PFSK-1 (cell line): ENCODE measurements at regions not wholly inside any gene's neighbourhood (a gene's known extent, or its start where the extent isn't known, plus 50 kb on each side); places are given as distances from the start of the nearest gene placed in this dataset.

ENCODE experiments used
- FOXP2 ChIP-seq: optimal IDR thresholded peaks from 2 replicates; pipeline ENCODE3; 2011; ENCODE audit warnings: borderline replicate concordance, control low read depth, inconsistent platforms; ENCODE audit not compliant: insufficient read depth; ENCODE audit errors: extremely low read length, extremely low read depth
- POLR2AphosphoS5 ChIP-seq: IDR thresholded peaks from 2 replicates; pipeline ENCODE4 v1.6.1; 2012; ENCODE audit warnings: low read depth, mild to moderate bottlenecking, control low read depth, low read length, moderate library complexity
- REST ChIP-seq, 2 experiments: IDR thresholded peaks; 2 replicates each; pipeline versions ENCODE4 v1.6.1 to v1.8.0; 2011 to 2012; ENCODE audit warnings: low read depth in 2 of 2, low read length in 2 of 2, control low read depth in 1 of 2, inconsistent platforms in 1 of 2, mild to moderate bottlenecking in 1 of 2, moderate library complexity in 1 of 2; ENCODE audit not compliant: insufficient read depth in 1 of 2
- SIN3A ChIP-seq: IDR thresholded peaks from 2 replicates; pipeline ENCODE4 v1.6.1; 2012; ENCODE audit warnings: mild to moderate bottlenecking, low read length, moderate library complexity, borderline replicate concordance; ENCODE audit not compliant: insufficient read depth
- TAF1 ChIP-seq: IDR thresholded peaks from 2 replicates; pipeline ENCODE4 v1.6.1; 2012; ENCODE audit warnings: low read length, control low read depth, borderline replicate concordance; ENCODE audit not compliant: insufficient read depth

- TF ChIP-seq SIN3A (no peak), FOXP2 (no peak), REST (IDR thresholded peaks at IDR 0.05; ENCODE audit: insufficient read depth in 1 of 2, low read depth in 2 of 2, low read length in 2 of 2) (no peak), TAF1 (no peak), POLR2AphosphoS5 (no peak)
Measured at GRCh38 chr6:103534095-103534494, 1325.6 kb downstream of the HACE1 start.

DNA sequence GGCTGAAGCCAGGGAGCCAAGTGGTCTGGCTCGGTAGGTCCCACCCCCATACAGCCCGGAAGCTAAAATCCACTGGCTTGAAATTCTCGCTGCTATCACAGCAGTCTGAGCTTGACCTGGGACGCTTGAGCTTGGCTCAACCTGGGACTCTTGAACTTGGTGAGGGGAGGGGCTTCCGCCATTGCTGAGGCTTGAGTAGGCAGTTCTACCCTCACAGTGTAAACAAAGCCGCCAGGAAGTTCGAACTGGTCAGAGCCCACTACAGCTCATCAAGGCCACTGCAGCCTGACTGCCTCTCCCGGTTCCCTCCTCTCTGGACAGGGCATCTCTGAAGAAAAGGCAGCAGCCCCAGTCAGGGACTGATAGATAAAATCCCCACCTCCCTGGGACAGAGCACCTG, 1337.7 kb downstream of the HACE1 start:
- TF ChIP-seq TAF1 (no peak), SIN3A (no peak)

DNA sequence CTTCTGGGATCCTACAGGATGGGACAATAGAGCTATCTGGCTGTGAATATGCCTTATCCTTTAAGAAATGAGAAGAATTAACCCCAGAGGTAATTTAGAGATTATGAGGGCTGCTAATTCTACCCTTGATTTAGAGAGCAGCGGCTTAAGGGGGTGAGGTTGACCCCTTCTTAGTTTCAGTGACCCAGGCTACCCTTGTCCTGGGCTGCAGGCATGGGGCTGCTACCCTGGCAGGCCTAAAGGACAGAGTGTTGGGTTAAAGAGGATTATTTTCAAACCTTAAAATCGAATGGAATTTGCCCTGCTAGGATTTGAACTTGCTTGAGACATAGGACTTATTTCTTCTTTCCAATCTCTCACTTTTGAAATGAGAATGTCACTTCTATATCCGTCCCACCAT, 1343.4 kb downstream of the HACE1 start:
- TF ChIP-seq POLR2AphosphoS5 (no peak), REST (IDR thresholded peaks at IDR 0.05; ENCODE audit: insufficient read depth in 1 of 2, low read depth in 2 of 2, low read length in 2 of 2) (no peak), SIN3A (no peak), TAF1 (no peak), FOXP2 (no peak)

DNA sequence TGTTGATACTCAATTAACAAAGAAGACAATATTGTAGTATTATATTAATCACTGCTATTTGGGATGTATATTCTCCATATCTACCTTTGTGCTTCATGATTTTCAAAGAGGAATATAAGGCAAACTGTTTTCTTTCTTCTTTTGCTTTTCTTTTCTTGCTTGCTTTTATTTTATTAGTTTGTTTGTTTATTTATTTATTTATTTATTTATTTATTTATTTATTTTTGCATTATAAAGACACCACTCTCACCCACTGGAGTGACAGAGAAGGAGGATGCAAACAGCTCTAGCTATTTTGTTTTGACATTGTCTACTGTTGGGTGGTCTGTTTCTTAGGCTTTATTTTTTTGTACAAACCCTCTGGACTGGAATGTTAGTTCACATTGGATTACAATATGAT, 1352.7 kb downstream of the HACE1 start:
- no peak for TF ChIP-seq REST (IDR thresholded peaks at IDR 0.05; ENCODE audit: insufficient read depth in 1 of 2, low read depth in 2 of 2, low read length in 2 of 2)
- TF ChIP-seq POLR2AphosphoS5 = no peak
- no peak for TF ChIP-seq SIN3A
- no peak for TF ChIP-seq FOXP2
- no peak for TF ChIP-seq TAF1

DNA sequence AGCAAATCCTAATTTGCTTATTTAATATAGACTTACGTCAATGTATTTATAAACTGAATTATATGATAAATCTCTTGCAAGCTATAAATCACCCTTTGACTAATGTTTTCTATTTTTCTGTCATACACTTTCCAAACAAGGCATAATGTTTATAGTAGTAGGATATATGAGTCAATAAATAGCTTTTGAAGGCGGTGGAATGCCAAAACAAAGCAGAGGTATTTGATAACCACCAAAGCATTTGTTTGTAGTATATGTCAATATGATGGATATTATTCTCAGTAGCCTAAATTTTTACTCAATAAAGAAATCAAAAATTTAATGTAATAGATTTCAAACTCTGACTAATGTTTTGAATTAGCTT, 1354.6 kb downstream of the HACE1 start:
- TF ChIP-seq POLR2AphosphoS5 (no peak), SIN3A (no peak), FOXP2 (no peak), REST (IDR thresholded peaks at IDR 0.05; ENCODE audit: insufficient read depth in 1 of 2, low read depth in 2 of 2, low read length in 2 of 2) (no peak), TAF1 (no peak)

- TF ChIP-seq SIN3A = no peak
- no peak for TF ChIP-seq TAF1
- TF ChIP-seq POLR2AphosphoS5 = no peak
- no peak for TF ChIP-seq REST (IDR thresholded peaks at IDR 0.05; ENCODE audit: insufficient read depth in 1 of 2, low read depth in 2 of 2, low read length in 2 of 2)
- TF ChIP-seq FOXP2 = no peak
Measured at GRCh38 chr6:103504501-103505154, 1355.1 kb downstream of the HACE1 start.
